CD4-positive, alpha-beta T cell (primary cell): ENCODE measurements at regions not wholly inside any gene's neighbourhood (a gene's known extent, or its start where the extent isn't known, plus 50 kb on each side); places are given as distances from the start of the nearest gene placed in this dataset.
"Not testable (repeated sequence)": the region's sequence is repeated elsewhere in the genome, so short reads cannot be mapped to it uniquely, and the experiment has no call there.

Experiments used
- ATAC-seq: fragments of 200-7000 bp; cut with Tn5 transposase; one replicate; pipeline ENCODE4 v1.10.0; 2022; ENCODE audit warnings: mild to moderate bottlenecking; ENCODE audit not compliant: poor library complexity
- CTCF ChIA-PET: fragments of 350-600 bp; sonication (Branson Sonifier 250); formaldehyde crosslinking; loops from one replicate; lab custom pipeline; 2021; ENCODE audit warnings: antibody characterized with exemption, inconsistent platforms; lab: Charles Lee
- POLR2A ChIA-PET: fragments of 350-600 bp; sonication (Branson Sonifier 250); formaldehyde crosslinking; loops from one replicate; lab custom pipeline; 2021; ENCODE audit warnings: antibody characterized with exemption, inconsistent platforms; lab: Charles Lee
- DNase-seq, 14 experiments: peaks; one replicate each; pipeline ENCODE4 v3.0.0-alpha.2; 2013 to 2020; ENCODE audit warnings: mixed read lengths in 2 of 14
- H3K27ac ChIP-seq, 2 donors: one replicate each; pipeline versions ENCODE4 v1.5.1 to v1.7.0; 2013; ENCODE audit warnings: low read length in 2 of 2, low read depth in 1 of 2, mild to moderate bottlenecking in 1 of 2
- H3K27me3 ChIP-seq, 2 experiments: 1 replicate in 1 of 2; 2 replicates in 1 of 2; pipeline versions ENCODE4 v1.6.1 to v1.7.0; 2013; ENCODE audit warnings: low read length in 2 of 2, control low read depth in 1 of 2, mild to moderate bottlenecking in 1 of 2, moderate library complexity in 1 of 2; ENCODE audit not compliant: insufficient read depth in 2 of 2, control insufficient read depth in 1 of 2
- H3K36me3 ChIP-seq: one replicate; pipeline ENCODE4 v1.6.1; 2013; ENCODE audit warnings: low read length, control low read depth; ENCODE audit not compliant: insufficient read depth
- H3K4me1 ChIP-seq: one replicate; pipeline ENCODE4 v1.6.1; 2013; ENCODE audit warnings: low read length, control low read depth; ENCODE audit not compliant: insufficient read depth
- H3K4me3 ChIP-seq: one replicate; pipeline ENCODE4 v1.5.1; 2013; ENCODE audit warnings: mild to moderate bottlenecking, low read length, moderate library complexity
- H3K9me3 ChIP-seq, 2 experiments: 1 replicate in 1 of 2; 2 replicates in 1 of 2; pipeline versions ENCODE4 v1.6.1 to v1.7.0; 2013; ENCODE audit warnings: low read length in 2 of 2, mild to moderate bottlenecking in 2 of 2, control low read depth in 1 of 2, moderate library complexity in 1 of 2; ENCODE audit not compliant: control insufficient read depth in 1 of 2, insufficient read depth in 1 of 2
- H3K27ac Mint-ChIP-seq: one replicate; pipeline ENCODE4 v1.8.0; 2020; ENCODE audit warnings: mixed read lengths
- H3K27me3 Mint-ChIP-seq: one replicate; pipeline ENCODE4 v1.8.0; 2021; ENCODE audit warnings: mixed read lengths
- H3K36me3 Mint-ChIP-seq: one replicate; pipeline ENCODE4 v1.8.0; 2021; ENCODE audit warnings: low read depth, mixed read lengths
- H3K4me1 Mint-ChIP-seq: one replicate; pipeline ENCODE4 v1.8.0; 2021; ENCODE audit warnings: low read depth, mixed read lengths
- H3K4me3 Mint-ChIP-seq: one replicate; pipeline ENCODE4 v1.8.0; 2020; ENCODE audit warnings: mild to moderate bottlenecking, mixed read lengths
- H3K9me3 Mint-ChIP-seq: one replicate; pipeline ENCODE4 v1.8.0; 2020; ENCODE audit warnings: mixed read lengths
- intact Hi-C, 2 experiments: fragments of 100-400 bp; cut with DNase I in 1 of 2; cut with micrococcal nuclease in 1 of 2; formaldehyde crosslinking; loops; one replicate each; pipeline versions ENCODE4 v1.15.1 to v1.9.0; 2023 to 2025; cut with DNase I, micrococcal nuclease
- TF ChIP-seq, protein P1 (sequence below): fragments of 200-600 bp; IDR thresholded peaks from one replicate; pipeline ENCODE4 v1.8.0; 2022; ENCODE audit warnings: antibody characterized with exemption, mild to moderate bottlenecking

DNA sequence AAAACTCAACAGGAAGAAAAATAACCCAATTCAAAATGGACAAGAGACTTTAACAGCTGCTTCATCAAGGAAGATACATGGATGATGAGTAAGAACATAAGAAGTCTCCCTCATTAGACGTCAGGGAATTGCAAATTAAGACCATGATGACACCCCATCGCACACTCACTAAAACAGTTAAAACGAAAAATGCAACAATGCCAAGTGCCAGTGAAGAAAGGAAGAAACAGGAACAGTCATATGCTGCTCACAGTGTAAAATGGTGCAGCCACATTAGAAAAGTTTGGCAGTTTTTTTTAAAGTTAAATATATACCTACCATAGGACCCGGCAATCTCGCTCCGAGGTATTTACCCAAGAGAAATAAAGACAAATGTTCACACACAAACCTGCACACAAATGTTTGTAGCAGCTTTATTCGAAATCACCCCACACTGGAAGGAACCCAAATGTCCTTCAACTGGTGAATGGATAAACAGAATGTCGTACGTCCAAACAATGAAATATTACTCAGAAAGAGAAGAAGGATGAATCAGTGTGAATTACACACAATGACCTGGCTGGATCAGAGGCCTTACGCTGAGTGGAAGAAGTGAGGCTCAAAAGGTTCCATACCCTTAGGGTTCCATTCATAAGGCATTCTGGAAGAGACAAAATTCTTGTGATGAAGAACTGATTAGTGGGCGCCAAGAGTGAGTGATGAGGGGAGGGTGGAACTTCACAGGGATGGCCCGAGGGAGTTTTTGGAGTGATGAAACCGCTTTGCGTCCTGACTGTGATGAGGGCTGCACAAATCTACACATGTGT lies 110.3 kb downstream of the C16orf95 start:
- ATAC-seq (no peak), DNase-seq (no peak)
- no peak overlapping the region for H3K4me3 ChIP-seq
- peaks cover 0 to 2% of the 10 kb centered on the region in 2 experiments for H3K27me3 ChIP-seq
- no peak overlapping the region for H3K27ac ChIP-seq
- POLR2A ChIA-PET, result no interaction called here
- Mint-ChIP-seq H3K9me3 (no peaks in the 10 kb centered on the region), H3K4me3 (no peak overlapping the region), H3K27me3 (peaks cover 9% of the 10 kb centered on the region), H3K4me1 (no peaks in the 10 kb centered on the region), H3K27ac (no peak overlapping the region), H3K36me3 (no peaks in the 10 kb centered on the region)
- intact Hi-C loops, result no loop called here
- no peaks in the 10 kb centered on the region for H3K4me1 ChIP-seq
- TF ChIP-seq, protein P1, sequence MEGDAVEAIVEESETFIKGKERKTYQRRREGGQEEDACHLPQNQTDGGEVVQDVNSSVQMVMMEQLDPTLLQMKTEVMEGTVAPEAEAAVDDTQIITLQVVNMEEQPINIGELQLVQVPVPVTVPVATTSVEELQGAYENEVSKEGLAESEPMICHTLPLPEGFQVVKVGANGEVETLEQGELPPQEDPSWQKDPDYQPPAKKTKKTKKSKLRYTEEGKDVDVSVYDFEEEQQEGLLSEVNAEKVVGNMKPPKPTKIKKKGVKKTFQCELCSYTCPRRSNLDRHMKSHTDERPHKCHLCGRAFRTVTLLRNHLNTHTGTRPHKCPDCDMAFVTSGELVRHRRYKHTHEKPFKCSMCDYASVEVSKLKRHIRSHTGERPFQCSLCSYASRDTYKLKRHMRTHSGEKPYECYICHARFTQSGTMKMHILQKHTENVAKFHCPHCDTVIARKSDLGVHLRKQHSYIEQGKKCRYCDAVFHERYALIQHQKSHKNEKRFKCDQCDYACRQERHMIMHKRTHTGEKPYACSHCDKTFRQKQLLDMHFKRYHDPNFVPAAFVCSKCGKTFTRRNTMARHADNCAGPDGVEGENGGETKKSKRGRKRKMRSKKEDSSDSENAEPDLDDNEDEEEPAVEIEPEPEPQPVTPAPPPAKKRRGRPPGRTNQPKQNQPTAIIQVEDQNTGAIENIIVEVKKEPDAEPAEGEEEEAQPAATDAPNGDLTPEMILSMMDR, result no peak
- H3K9me3 ChIP-seq, result no peaks in the 10 kb centered on the region
- CTCF ChIA-PET, result no interaction called here
- H3K36me3 ChIP-seq, result no peaks in the 10 kb centered on the region

DNA sequence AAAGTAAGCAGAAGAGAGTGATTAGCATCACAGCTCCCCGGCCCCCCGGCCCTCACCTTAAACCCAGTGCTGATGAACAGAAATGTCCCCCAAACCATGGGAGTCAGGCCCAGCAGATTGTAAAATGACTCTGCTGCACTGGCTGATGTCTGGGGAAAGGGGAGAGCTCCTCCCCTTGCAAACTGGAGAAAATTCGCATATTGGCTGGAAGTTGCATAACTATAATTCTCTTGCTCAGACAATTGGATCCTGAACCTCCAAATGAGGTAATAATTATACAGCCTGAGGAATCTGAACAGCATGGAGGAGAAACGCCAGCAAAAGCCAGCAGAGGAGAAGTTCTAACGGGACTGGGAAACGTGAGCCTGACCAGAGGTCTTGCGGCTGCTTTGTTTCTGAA lies 109.7 kb downstream of the C16orf95 start:
- Mint-ChIP-seq H3K9me3 (no peaks in the 10 kb centered on the region), H3K4me3 (no peak overlapping the region), H3K27me3 (peaks cover 6% of the 10 kb centered on the region), H3K27ac (no peak overlapping the region), H3K36me3 (no peaks in the 10 kb centered on the region), H3K4me1 (no peaks in the 10 kb centered on the region)
- Histone ChIP-seq H3K4me3 (no peak overlapping the region), H3K27me3 (peaks cover 0 to 2% of the 10 kb centered on the region in 2 experiments), H3K9me3 (no peaks in the 10 kb centered on the region), H3K4me1 (no peaks in the 10 kb centered on the region), H3K36me3 (no peaks in the 10 kb centered on the region), H3K27ac (no peak overlapping the region)
- TF ChIP-seq, protein P1, result no peak
- intact Hi-C loops, result no loop called here
- no peak for ATAC-seq
- no peak for DNase-seq
- POLR2A ChIA-PET, result no interaction called here
- CTCF ChIA-PET, result no interaction called here

DNA sequence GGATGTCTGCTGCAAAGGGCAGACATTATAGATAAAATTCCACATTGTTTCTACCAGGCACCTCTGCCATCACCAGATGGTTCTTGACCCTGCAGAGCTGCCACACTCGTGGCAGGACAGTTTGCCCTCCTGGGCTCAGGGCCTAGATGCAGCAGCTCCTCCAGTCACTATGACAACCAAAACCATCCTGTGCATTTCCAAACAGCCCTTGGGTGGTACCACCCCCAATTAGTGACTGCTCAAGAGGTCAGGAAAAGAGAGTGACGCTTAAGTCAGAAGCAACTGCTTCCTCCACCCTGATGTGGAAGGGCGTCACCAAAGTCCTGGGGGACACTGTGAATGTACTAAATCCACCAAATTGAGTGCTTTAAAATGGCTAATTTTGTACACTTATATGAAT lies 109.2 kb downstream of the C16orf95 start:
- Mint-ChIP-seq H3K4me1 (no peaks in the 10 kb centered on the region), H3K27me3 (peaks cover 5% of the 10 kb centered on the region), H3K4me3 (no peak overlapping the region), H3K9me3 (no peaks in the 10 kb centered on the region), H3K27ac (no peak overlapping the region), H3K36me3 (no peaks in the 10 kb centered on the region)
- Histone ChIP-seq H3K27ac (no peak overlapping the region), H3K4me1 (no peaks in the 10 kb centered on the region), H3K27me3 (peaks cover 0 to 2% of the 10 kb centered on the region in 2 experiments), H3K4me3 (no peak overlapping the region), H3K36me3 (no peaks in the 10 kb centered on the region), H3K9me3 (no peaks in the 10 kb centered on the region)
- POLR2A ChIA-PET, result no interaction called here
- TF ChIP-seq, protein P1, result no peak
- intact Hi-C loops, result no loop called here
- DNase-seq (no peak), ATAC-seq (no peak)
- CTCF ChIA-PET, result no interaction called here

DNA sequence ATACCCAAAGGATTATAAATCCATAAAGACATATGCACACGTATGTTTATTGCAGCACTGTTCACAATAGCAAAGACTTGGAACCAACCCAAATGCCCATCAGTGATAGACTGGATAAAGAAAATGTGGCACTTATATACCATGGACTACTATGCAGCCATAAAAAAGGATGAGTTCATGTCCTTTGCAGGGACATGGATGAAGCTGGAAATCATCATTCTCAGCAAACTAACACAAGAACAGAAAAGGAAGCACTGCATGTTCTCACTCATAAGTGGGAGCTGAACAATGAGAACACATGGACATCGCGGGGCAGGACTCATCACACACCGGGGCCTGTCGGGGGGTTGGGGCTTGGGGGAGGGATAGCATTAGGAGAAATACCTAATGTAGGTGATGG lies 108.2 kb downstream of the C16orf95 start:
- H3K36me3 ChIP-seq, H3K4me1 ChIP-seq, H3K4me3 Mint-ChIP-seq, H3K27ac ChIP-seq, H3K36me3 Mint-ChIP-seq, POLR2A ChIA-PET, intact Hi-C loops, H3K27me3 Mint-ChIP-seq, H3K27me3 ChIP-seq, ATAC-seq, H3K4me1 Mint-ChIP-seq, H3K4me3 ChIP-seq, H3K27ac Mint-ChIP-seq, DNase-seq, H3K9me3 ChIP-seq, CTCF ChIA-PET, H3K9me3 Mint-ChIP-seq: not testable (repeated sequence)
